ENCODE measurements at regions not wholly inside any gene's neighbourhood (a gene's known extent, or its start where the extent isn't known, plus 50 kb on each side); places are given as distances from the start of the nearest gene placed in this dataset.

- H3K4me3 ChIP-seq (ENCODE audit: low read depth, low read length) = no peak overlapping the region
- H3K4me2 ChIP-seq (ENCODE audit: low read length) = no peak overlapping the region
- no peaks in the 10 kb centered on the region for H3K36me3 ChIP-seq (ENCODE audit: control insufficient read depth, insufficient read depth, low read length)
- H3K27ac ChIP-seq = peak overlapping the region; percentile 66
- no peak overlapping the region for H3K9ac ChIP-seq
- H3K4me1 ChIP-seq = no peaks in the 10 kb centered on the region
- H3K79me2 ChIP-seq = no peaks in the 10 kb centered on the region
- H3K27me3 ChIP-seq (ENCODE audit: control insufficient read depth, insufficient read depth, low read length) = no peaks in the 10 kb centered on the region
- H2AFZ ChIP-seq = no peak overlapping the region
- H3K9me3 ChIP-seq (ENCODE audit: control insufficient read depth, low read length) = no peaks in the 10 kb centered on the region
- TF ChIP-seq CTCF (IDR thresholded peaks at IDR 0.05) = no peak
Measured at GRCh38 chr2:12818416-12819102, 101.8 kb downstream of the TRIB2 start.

GRCh38 chr2:12819103-12819475, 102.4 kb downstream of the TRIB2 start:
- no peaks in the 10 kb centered on the region for H3K79me2 ChIP-seq

GRCh38 chr2:12819721-12820120, 103.0 kb downstream of the TRIB2 start:
- Histone ChIP-seq H3K27ac (peak overlapping the region; percentile 66), H3K9ac (no peak overlapping the region), H3K4me1 (no peaks in the 10 kb centered on the region), H3K36me3 (ENCODE audit: control insufficient read depth, insufficient read depth, low read length) (no peaks in the 10 kb centered on the region), H3K9me3 (ENCODE audit: control insufficient read depth, low read length) (no peaks in the 10 kb centered on the region), H3K79me2 (no peaks in the 10 kb centered on the region), H3K27me3 (ENCODE audit: control insufficient read depth, insufficient read depth, low read length) (no peaks in the 10 kb centered on the region), H2AFZ (no peak overlapping the region), H3K4me3 (ENCODE audit: low read depth, low read length) (no peak overlapping the region), H3K4me2 (ENCODE audit: low read length) (peak overlapping the region; percentile 16)
- TF ChIP-seq CTCF (IDR thresholded peaks at IDR 0.05) = no peak

More at GRCh38 chr2:12819103-12819475, 102.4 kb downstream of the TRIB2 start:
- Histone ChIP-seq H3K27me3 (ENCODE audit: control insufficient read depth, insufficient read depth, low read length) (no peaks in the 10 kb centered on the region), H2AFZ (no peak overlapping the region), H3K4me2 (ENCODE audit: low read length) (no peak overlapping the region), H3K4me3 (ENCODE audit: low read depth, low read length) (no peak overlapping the region), H3K27ac (peak overlapping the region; percentile 66), H3K4me1 (no peaks in the 10 kb centered on the region), H3K36me3 (ENCODE audit: control insufficient read depth, insufficient read depth, low read length) (no peaks in the 10 kb centered on the region), H3K9me3 (ENCODE audit: control insufficient read depth, low read length) (no peaks in the 10 kb centered on the region), H3K9ac (no peak overlapping the region)
- no peak for TF ChIP-seq CTCF (IDR thresholded peaks at IDR 0.05)

GRCh38 chr2:12821656-12822055, 104.9 kb downstream of the TRIB2 start:
- no peak overlapping the region for H3K9ac ChIP-seq
- H3K36me3 ChIP-seq (ENCODE audit: control insufficient read depth, insufficient read depth, low read length) = no peaks in the 10 kb centered on the region
- H3K4me1 ChIP-seq = no peaks in the 10 kb centered on the region
- H3K27ac ChIP-seq = no peak overlapping the region
- H3K27me3 ChIP-seq (ENCODE audit: control insufficient read depth, insufficient read depth, low read length) = no peaks in the 10 kb centered on the region
- no peaks in the 10 kb centered on the region for H3K9me3 ChIP-seq (ENCODE audit: control insufficient read depth, low read length)
- H3K79me2 ChIP-seq = no peaks in the 10 kb centered on the region
- no peak overlapping the region for H3K4me3 ChIP-seq (ENCODE audit: low read depth, low read length)
- TF ChIP-seq CTCF (IDR thresholded peaks at IDR 0.05) = no peak
- no peak overlapping the region for H3K4me2 ChIP-seq (ENCODE audit: low read length)
- H2AFZ ChIP-seq = no peak overlapping the region

- Histone ChIP-seq H3K4me1 (no peaks in the 10 kb centered on the region), H3K9me3 (ENCODE audit: control insufficient read depth, low read length) (no peaks in the 10 kb centered on the region), H3K27me3 (ENCODE audit: control insufficient read depth, insufficient read depth, low read length) (no peaks in the 10 kb centered on the region), H3K4me2 (ENCODE audit: low read length) (no peak overlapping the region), H3K27ac (peak overlapping the region; percentile 16), H3K79me2 (no peaks in the 10 kb centered on the region), H3K9ac (no peak overlapping the region), H2AFZ (no peak overlapping the region), H3K4me3 (ENCODE audit: low read depth, low read length) (no peak overlapping the region), H3K36me3 (ENCODE audit: control insufficient read depth, insufficient read depth, low read length) (no peaks in the 10 kb centered on the region)
- TF ChIP-seq CTCF (IDR thresholded peaks at IDR 0.05) = no peak
Measured at GRCh38 chr2:12824351-12824777, 107.6 kb downstream of the TRIB2 start.

Data from parathyroid adenoma (tissue), 2 donors.